HUES64 (cell line): ENCODE measurements at regions not wholly inside any gene's neighbourhood (a gene's known extent, or its start where the extent isn't known, plus 50 kb on each side); places are given as distances from the start of the nearest gene placed in this dataset.

Experiments
- H3K27ac ChIP-seq: 2 replicates; pipeline ENCODE4 v1.7.0; 2013; ENCODE audit warnings: low read depth, low read length, inconsistent platforms
- H3K27me3 ChIP-seq: 2 replicates; pipeline ENCODE4 v1.6.1; 2013; ENCODE audit warnings: mild to moderate bottlenecking, low read length; ENCODE audit not compliant: insufficient read depth
- H3K36me3 ChIP-seq: 2 replicates; pipeline ENCODE4 v1.6.1; 2013; ENCODE audit warnings: mild to moderate bottlenecking, low read length; ENCODE audit not compliant: insufficient read depth
- H3K4me1 ChIP-seq: 2 replicates; pipeline ENCODE4 v1.6.1; 2013; ENCODE audit warnings: mild to moderate bottlenecking, low read length, moderate library complexity; ENCODE audit not compliant: insufficient read depth
- H3K4me3 ChIP-seq: 2 replicates; pipeline ENCODE4 v1.5.1; 2013; ENCODE audit warnings: mild to moderate bottlenecking, low read length, moderate library complexity
- H3K9ac ChIP-seq: 2 replicates; pipeline ENCODE4 v1.6.1; 2013; ENCODE audit warnings: mild to moderate bottlenecking, low read depth, low read length
- H3K9me3 ChIP-seq: 2 replicates; pipeline ENCODE4 v1.6.1; 2013; ENCODE audit warnings: low read depth, low read length; ENCODE audit not compliant: insufficient read depth
- WGBS: fragments of 150-250, 120-280 bp; methylation state at CpG from one replicate; pipeline ENCODE4 v1.1.7; 2013; ENCODE audit warnings: missing lambda C conversion rate; 5-methylcytosine and 5-hydroxymethylcytosine counted together

DNA sequence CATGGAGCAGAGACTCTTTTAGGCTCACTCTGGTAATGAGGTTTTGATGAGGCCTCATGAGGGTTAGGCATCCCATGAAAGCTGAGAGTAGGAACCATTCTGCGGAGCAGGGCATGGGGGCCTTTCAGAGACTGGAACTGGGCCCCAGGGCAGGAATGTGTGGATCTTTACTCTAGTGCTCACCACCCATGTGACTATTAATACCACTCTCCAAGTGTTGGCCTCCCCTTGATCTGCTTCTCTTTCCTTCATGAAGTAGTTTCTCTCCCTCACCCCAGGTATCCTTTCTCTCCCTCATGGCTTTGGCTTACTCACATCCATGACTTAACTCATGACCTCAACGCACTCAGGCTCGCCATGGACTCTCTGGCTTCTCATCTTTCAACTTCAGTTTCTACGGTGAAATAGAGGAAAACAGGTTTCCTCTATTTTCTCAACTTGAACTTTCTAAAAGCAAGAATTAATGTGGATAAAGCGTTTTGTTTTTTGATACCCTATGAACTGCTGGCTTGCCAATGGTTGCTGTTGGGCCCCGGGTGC is 50.5 kb upstream of the GADD45A start:
- Histone ChIP-seq H3K4me3 (no peak overlapping the region), H3K27me3 (no peaks in the 10 kb centered on the region), H3K4me1 (no peaks in the 10 kb centered on the region), H3K36me3 (no peaks in the 10 kb centered on the region), H3K27ac (no peak overlapping the region), H3K9me3 (no peaks in the 10 kb centered on the region), H3K9ac (no peak overlapping the region)
- 95% methylated on average over 6 of the region's 6 CpGs for WGBS

DNA sequence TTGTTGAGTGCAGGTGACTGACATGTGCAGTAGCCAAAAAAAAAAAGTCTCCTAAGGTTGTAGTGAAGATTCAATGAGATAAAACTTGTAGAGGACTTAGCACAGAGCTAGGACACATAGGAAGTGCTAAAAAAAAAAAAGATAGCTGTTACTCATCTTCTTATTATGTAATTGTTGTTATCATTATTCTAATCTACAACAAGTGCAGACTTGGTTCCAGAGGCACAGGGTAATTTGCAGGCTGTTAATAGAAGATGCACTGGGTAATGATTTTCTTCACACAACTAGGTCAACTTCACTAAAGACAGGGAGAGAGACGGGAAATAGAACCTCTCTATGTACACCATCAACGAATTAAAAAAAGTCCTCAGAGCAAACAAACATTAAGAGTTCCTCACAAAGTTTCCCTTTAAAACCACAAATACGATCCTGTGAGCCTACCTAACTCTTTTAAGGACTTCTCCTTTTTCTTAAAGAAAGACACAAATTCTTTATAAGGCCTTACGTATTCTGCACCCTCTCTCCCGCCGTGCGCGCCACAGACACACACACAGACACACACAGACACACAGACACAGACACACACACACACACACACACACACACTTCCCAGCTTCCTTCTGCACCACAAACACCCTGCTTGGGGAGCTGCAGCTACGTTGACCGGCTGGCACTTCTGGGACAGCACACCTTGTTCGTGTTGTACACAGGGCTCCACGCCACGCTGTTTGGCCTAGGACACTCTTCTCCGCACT is 49.8 kb upstream of the GADD45A start:
- Histone ChIP-seq H3K27me3 (no peaks in the 10 kb centered on the region), H3K9me3 (no peaks in the 10 kb centered on the region), H3K4me3 (no peak overlapping the region), H3K27ac (no peak overlapping the region), H3K9ac (no peak overlapping the region), H3K4me1 (no peaks in the 10 kb centered on the region), H3K36me3 (no peaks in the 10 kb centered on the region)
- 91% methylated on average over 14 of the region's 14 CpGs for WGBS
